Mucosa of descending colon (tissue), 3 donors: ENCODE measurements at regions not wholly inside any gene's neighbourhood (a gene's known extent, or its start where the extent isn't known, plus 50 kb on each side); places are given as distances from the start of the nearest gene placed in this dataset.

ENCODE experiments used
- ATAC-seq: fragments of 200-7000 bp; cut with Tn5 transposase; one replicate; pipeline ENCODE4 v1.9.1; 2020; ENCODE audit warnings: mild to moderate bottlenecking, moderate library complexity
- DNase-seq, 3 donors: peaks; one replicate each; pipeline ENCODE4 v3.0.0-alpha.2; 2020
- H3K36me3 ChIP-seq: fragments of 200-600 bp; one replicate; pipeline ENCODE4 v1.8.0; 2021; ENCODE audit warnings: low read depth, mild to moderate bottlenecking
- H3K4me1 ChIP-seq: fragments of 200-600 bp; one replicate; pipeline ENCODE4 v1.8.0; 2021; ENCODE audit warnings: low read depth, mild to moderate bottlenecking
- H3K4me3 ChIP-seq: fragments of 200-600 bp; one replicate; pipeline ENCODE4 v1.8.0; 2021; ENCODE audit warnings: mild to moderate bottlenecking
- H3K9me3 ChIP-seq: fragments of 200-600 bp; one replicate; pipeline ENCODE4 v1.8.0; 2021; ENCODE audit warnings: mild to moderate bottlenecking
- CTCF ChIP-seq: fragments of 200-600 bp; IDR thresholded peaks from one replicate; pipeline ENCODE4 v1.8.0; 2022; ENCODE audit warnings: antibody characterized with exemption, mild to moderate bottlenecking
- intact Hi-C, 2 donors: fragments of 100-400 bp; cut with DNase I in 1 of 2; cut with micrococcal nuclease in 1 of 2; formaldehyde crosslinking; loops; one replicate each; pipeline versions ENCODE4 v1.11.0 to v1.11.1; 2022; cut with DNase I, micrococcal nuclease
- donor health status: DM: no; HTN: no; CAD: no; lungs with moderate emphysema.
- donor health status: DM: no; HTN: no; CAD: no.
- donor health status: DM: no; HTN: yes; CAD: no.

GRCh38 chr20:19851861-19852260 is 93.8 kb downstream of the RIN2 start:
- Histone ChIP-seq H3K36me3 (no peaks in the 10 kb centered on the region), H3K9me3 (no peaks in the 10 kb centered on the region), H3K4me3 (no peak overlapping the region), H3K4me1 (no peaks in the 10 kb centered on the region)
- ATAC-seq (no peak), DNase-seq (no peak)
- intact Hi-C loops = no loop called here
- TF ChIP-seq CTCF = no peak

DNA sequence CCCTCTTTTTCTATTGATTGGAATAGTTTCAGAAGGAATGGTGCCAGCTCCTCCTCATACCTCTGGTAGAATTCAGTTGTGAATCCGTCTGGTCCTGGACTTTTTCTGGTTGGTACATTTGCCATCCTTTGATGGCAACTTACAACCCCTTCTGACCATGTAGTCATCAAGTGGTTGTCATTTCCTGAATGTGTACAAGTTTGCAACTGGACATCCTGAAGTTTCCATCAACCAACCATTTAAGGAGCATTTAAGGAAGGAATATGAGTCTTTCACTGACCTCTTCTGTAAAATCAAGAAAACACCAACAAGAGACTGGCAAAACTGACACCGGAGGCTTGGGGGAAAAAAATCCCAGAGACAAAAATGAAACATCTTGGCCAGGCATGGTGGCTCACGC is 97.4 kb downstream of the RIN2 start:
- no peaks in the 10 kb centered on the region for H3K9me3 ChIP-seq
- no peak for TF ChIP-seq CTCF
- DNase-seq (no peak), ATAC-seq (no peak)
- no peaks in the 10 kb centered on the region for H3K4me1 ChIP-seq
- no peak overlapping the region for H3K4me3 ChIP-seq
- intact Hi-C loops = no loop called here
- H3K36me3 ChIP-seq = no peaks in the 10 kb centered on the region

GRCh38 chr20:19858466-19859371 is 100.7 kb downstream of the RIN2 start:
- DNase-seq = peak in 2 of 3 donors; percentile 32 to 35
- peaks cover 11% of the 10 kb centered on the region for H3K4me1 ChIP-seq
- H3K36me3 ChIP-seq = no peaks in the 10 kb centered on the region
- H3K4me3 ChIP-seq = no peak overlapping the region
- peak; percentile 14 for ATAC-seq
- TF ChIP-seq CTCF = no peak
- intact Hi-C loops = no loop called here
- no peaks in the 10 kb centered on the region for H3K9me3 ChIP-seq

DNA sequence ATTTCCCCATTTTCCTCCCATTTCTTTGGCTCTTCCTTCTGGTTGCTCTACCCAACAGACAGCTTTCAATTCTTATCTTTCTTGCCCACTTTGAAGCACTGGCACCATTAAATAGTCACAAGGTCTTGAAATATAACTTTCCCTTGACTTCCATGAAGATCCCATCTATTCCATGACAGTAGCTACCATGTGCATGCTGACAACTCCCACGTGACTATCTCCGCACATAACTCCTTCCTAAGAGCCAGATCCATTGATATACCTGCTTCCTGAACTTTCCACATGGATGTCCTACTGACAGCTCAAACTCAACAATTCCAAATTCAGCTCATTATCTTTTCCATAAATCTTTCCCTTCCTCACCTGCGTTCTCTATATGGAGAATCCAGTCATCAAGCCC is 101.4 kb downstream of the RIN2 start:
- H3K36me3 ChIP-seq = no peaks in the 10 kb centered on the region
- TF ChIP-seq CTCF = no peak
- intact Hi-C loops = no loop called here

GRCh38 chr20:19860737-19861136 is 102.7 kb downstream of the RIN2 start:
- Histone ChIP-seq H3K4me3 (peak overlapping the region; percentile 7), H3K9me3 (no peaks in the 10 kb centered on the region), H3K4me1 (peaks cover 11% of the 10 kb centered on the region), H3K36me3 (no peaks in the 10 kb centered on the region)
- intact Hi-C loops = no loop called here
- peak; percentile 92 for ATAC-seq
- DNase-seq = no peak
- no peak for TF ChIP-seq CTCF

More for the DNA sequence above, 101.4 kb downstream of the RIN2 start:
- Histone ChIP-seq H3K9me3 (no peaks in the 10 kb centered on the region), H3K4me1 (peaks cover 11% of the 10 kb centered on the region), H3K4me3 (no peak overlapping the region)
- no peak for DNase-seq
- ATAC-seq = no peak
